WTC11 (cell line): ENCODE measurements at regions not wholly inside any gene's neighbourhood (a gene's known extent, or its start where the extent isn't known, plus 50 kb on each side); places are given as distances from the start of the nearest gene placed in this dataset.

ENCODE experiments used
- ATAC-seq: fragments of 200-7000 bp; cut with Tn5 transposase; 2 replicates; pipeline ENCODE4 v1.10.0; 2021; ENCODE audit warnings: mild to moderate bottlenecking, moderate library complexity
- CTCF ChIA-PET: fragments of 300-600 bp; sonication (Branson Sonifier 250); formaldehyde crosslinking; loops from one replicate; lab custom pipeline; 2021; ENCODE audit warnings: antibody characterized with exemption; lab: Charles Lee
- POLR2A ChIA-PET: fragments of 350-600 bp; sonication (Branson Sonifier 250); formaldehyde crosslinking; loops from one replicate; lab custom pipeline; 2021; ENCODE audit warnings: antibody characterized with exemption; lab: Charles Lee
- DNase-seq: peaks from one replicate; pipeline ENCODE4 v3.0.0; 2021; ENCODE audit warnings: low spot score
- H3K27ac Mint-ChIP-seq: 2 replicates; pipeline ENCODE4 v1.8.0; 2021; ENCODE audit warnings: mixed read lengths
- H3K27me3 Mint-ChIP-seq: 2 replicates; pipeline ENCODE4 v1.8.0; 2021; ENCODE audit warnings: low read depth, mild to moderate bottlenecking, moderate library complexity, mixed read lengths
- H3K36me3 Mint-ChIP-seq: 2 replicates; pipeline ENCODE4 v1.8.0; 2021; ENCODE audit warnings: mixed read lengths
- H3K4me1 Mint-ChIP-seq: 2 replicates; pipeline ENCODE4 v1.8.0; 2022; ENCODE audit warnings: mixed read lengths
- H3K4me3 Mint-ChIP-seq: 2 replicates; pipeline ENCODE4 v1.8.0; 2021; ENCODE audit warnings: mild to moderate bottlenecking, moderate library complexity, mixed read lengths
- H3K9me3 Mint-ChIP-seq: 2 replicates; pipeline ENCODE4 v1.8.0; 2021; ENCODE audit warnings: mixed read lengths
- AFF4 ChIP-seq: sonication (generic); formaldehyde crosslinking; IDR thresholded peaks from 2 replicates; pipeline ENCODE4 v1.8.1; 2023; ENCODE audit warnings: mild to moderate bottlenecking, missing genetic modification reagents, borderline replicate concordance
- CREB1 ChIP-seq: sonication (generic); formaldehyde crosslinking; IDR thresholded peaks from 2 replicates; pipeline ENCODE4 v1.8.0; 2023; ENCODE audit warnings: mild to moderate bottlenecking, missing genetic modification reagents
- EMX1 ChIP-seq: fragments of 250-450 bp; sonication (Bioruptor Pico); IDR thresholded peaks from 2 replicates; pipeline ENCODE4 v1.8.0; 2021; ENCODE audit warnings: mild to moderate bottlenecking
- ERG ChIP-seq: fragments of 250-450 bp; sonication (Bioruptor Pico); IDR thresholded peaks from 2 replicates; pipeline ENCODE4 v1.8.0; 2021; ENCODE audit warnings: mild to moderate bottlenecking
- ETV6 ChIP-seq: sonication (generic); formaldehyde crosslinking; IDR thresholded peaks from 2 replicates; pipeline ENCODE4 v1.8.1; 2022; ENCODE audit warnings: mild to moderate bottlenecking, missing genetic modification reagents
- FOXJ3 ChIP-seq: sonication (generic); formaldehyde crosslinking; IDR thresholded peaks from 2 replicates; pipeline ENCODE4 v1.9.0; 2021; ENCODE audit warnings: missing genetic modification reagents, mild to moderate bottlenecking, borderline replicate concordance
- FOXP1 ChIP-seq: sonication (generic); formaldehyde crosslinking; IDR thresholded peaks from 2 replicates; pipeline ENCODE4 v1.8.0; 2022; ENCODE audit warnings: missing genetic modification reagents, mild to moderate bottlenecking, moderate library complexity, borderline replicate concordance
- IRF1 ChIP-seq: sonication (generic); formaldehyde crosslinking; IDR thresholded peaks from 2 replicates; pipeline ENCODE4 v1.8.0; 2023; ENCODE audit warnings: missing genetic modification reagents
- JUN ChIP-seq: sonication (generic); formaldehyde crosslinking; IDR thresholded peaks from 2 replicates; pipeline ENCODE4 v1.8.0; 2023; ENCODE audit warnings: mild to moderate bottlenecking, missing genetic modification reagents
- MYBL2 ChIP-seq: sonication (generic); formaldehyde crosslinking; IDR thresholded peaks from 2 replicates; pipeline ENCODE4 v1.8.1; 2023; ENCODE audit warnings: mild to moderate bottlenecking, moderate library complexity, missing genetic modification reagents
- NR1H2 ChIP-seq: sonication (generic); formaldehyde crosslinking; IDR thresholded peaks from 2 replicates; pipeline ENCODE4 v1.9.0; 2021; ENCODE audit warnings: mild to moderate bottlenecking, moderate library complexity, missing genetic modification reagents
- USF1 ChIP-seq: sonication (generic); formaldehyde crosslinking; IDR thresholded peaks from 2 replicates; pipeline ENCODE4 v1.8.0; 2022; ENCODE audit warnings: mild to moderate bottlenecking, missing genetic modification reagents
- ZNF121 ChIP-seq: sonication (generic); formaldehyde crosslinking; IDR thresholded peaks from 2 replicates; pipeline ENCODE4 v1.8.0; 2023; ENCODE audit warnings: missing genetic modification reagents
- ZNF423 ChIP-seq: fragments of 250-450 bp; sonication (Bioruptor Pico); IDR thresholded peaks from 2 replicates; pipeline ENCODE4 v2.1.2; 2022; ENCODE audit warnings: mild to moderate bottlenecking, moderate library complexity
- ZNF425 ChIP-seq: fragments of 250-450 bp; sonication (Bioruptor Pico); conservative IDR thresholded peaks from 2 replicates; pipeline ENCODE4 v1.9.0; 2021; ENCODE audit warnings: mild to moderate bottlenecking

- ATAC-seq (no peak), DNase-seq (no peak)
- H3K27ac Mint-ChIP-seq, result no peak overlapping the region
- CTCF ChIA-PET, result no interaction called here
- POLR2A ChIA-PET, result interaction anchor here (0.6 kb wide), 1 partner anchor 996 kb away, joined by 4 read pairs; no protein-coding TSS in a partner anchor
- H3K4me3 Mint-ChIP-seq, result no peak overlapping the region
- peaks cover 21% of the 10 kb centered on the region for H3K9me3 Mint-ChIP-seq
- no peaks in the 10 kb centered on the region for H3K36me3 Mint-ChIP-seq
- no peaks in the 10 kb centered on the region for H3K4me1 Mint-ChIP-seq
- no peak for TF ChIP-seq EMX1 (CRISPR knock-in tag)
- TF ChIP-seq AFF4 (CRISPR knock-in tag), result no peak
- TF ChIP-seq ZNF425 (CRISPR knock-in tag), result no peak
- TF ChIP-seq, all 79 proteins: peak for 0
- H3K27me3 Mint-ChIP-seq, result peaks cover 4% of the 10 kb centered on the region
These were observed 59.5 kb upstream of the GALNT15 start for GRCh38 chr3:16114930-16115329.

- Mint-ChIP-seq H3K27me3 (no peaks in the 10 kb centered on the region; the same call in 1 of the 2 replicates), H3K36me3 (no peaks in the 10 kb centered on the region), H3K4me3 (no peak overlapping the region), H3K4me1 (no peaks in the 10 kb centered on the region), H3K27ac (no peak overlapping the region)
- ATAC-seq (peak; percentile 46; the same call in 1 of the 2 replicates), DNase-seq (no peak)
- POLR2A ChIA-PET, result no interaction called here
- CTCF ChIA-PET, result interaction anchor here (0.6 to 1.1 kb wide), 2 partner anchors 60 to 70 kb away, joined by 3 to 4 read pairs; no protein-coding TSS in a partner anchor
- no peak for TF ChIP-seq FOXJ3 (CRISPR knock-in tag)
- no peak for TF ChIP-seq ERG (CRISPR knock-in tag)
- TF ChIP-seq CREB1, result no peak
- TF ChIP-seq FOXP1, result no peak
- no peak for TF ChIP-seq NR1H2
- no peak for TF ChIP-seq IRF1 (CRISPR knock-in tag)
- no peak for TF ChIP-seq JUN (CRISPR knock-in tag)
- TF ChIP-seq USF1 (CRISPR knock-in tag), result no peak
- no peak for TF ChIP-seq ZNF423 (CRISPR knock-in tag)
- TF ChIP-seq ZNF121 (CRISPR knock-in tag), result no peak
- no peak for TF ChIP-seq MYBL2 (CRISPR knock-in tag)
- TF ChIP-seq ETV6 (CRISPR knock-in tag), result no peak
- TF ChIP-seq, all 79 proteins: peak for 0
- peaks cover 10% of the 10 kb centered on the region for H3K9me3 Mint-ChIP-seq
These were observed 56.1 kb upstream of the GALNT15 start for GRCh38 chr3:16118396-16118795.
